RWPE2 (cell line): ENCODE measurements at regions not wholly inside any gene's neighbourhood (a gene's known extent, or its start where the extent isn't known, plus 50 kb on each side); places are given as distances from the start of the nearest gene placed in this dataset.

Experiments
- ATAC-seq: fragments of 200-7000 bp; cut with Tn5 transposase; 3 replicates; pipeline ENCODE4 v1.9.1; 2021; ENCODE audit warnings: low read depth
- DNase-seq: peaks from one replicate; pipeline ENCODE4 v3.0.0-alpha.2; 2020; ENCODE audit warnings: low spot score
- H3K27ac ChIP-seq: fragments of 450-650 bp; 2 replicates; pipeline ENCODE4 v1.5.1; 2017; ENCODE audit warnings: mild to moderate bottlenecking; ENCODE audit not compliant: poor library complexity, severe bottlenecking
- H3K27me3 ChIP-seq: fragments of 250-450 bp; sonication (Bioruptor Pico); 2 replicates; pipeline ENCODE4 v1.5.1; 2021; ENCODE audit warnings: mild to moderate bottlenecking, moderate library complexity; ENCODE audit not compliant: insufficient read depth, poor library complexity, severe bottlenecking
- H3K36me3 ChIP-seq: fragments of 250-450 bp; sonication (Bioruptor Pico); 2 replicates; pipeline ENCODE4 v1.5.1; 2020; ENCODE audit warnings: low read depth, mild to moderate bottlenecking, moderate library complexity
- H3K4me1 ChIP-seq: fragments of 250-450 bp; sonication (Bioruptor Pico); 2 replicates; pipeline ENCODE4 v1.5.1; 2021; ENCODE audit warnings: mild to moderate bottlenecking, moderate library complexity; ENCODE audit not compliant: insufficient read depth, poor library complexity, severe bottlenecking
- H3K4me3 ChIP-seq: fragments of 250-450 bp; sonication (Bioruptor Pico); 2 replicates; pipeline ENCODE4 v1.5.1; 2021; ENCODE audit warnings: mild to moderate bottlenecking, moderate library complexity; ENCODE audit not compliant: severe bottlenecking
- H3K9me3 ChIP-seq: fragments of 250-450 bp; sonication (Bioruptor Pico); 2 replicates; pipeline ENCODE4 v1.5.1; 2021; ENCODE audit warnings: mild to moderate bottlenecking, moderate library complexity; ENCODE audit not compliant: severe bottlenecking
- TF ChIP-seq, protein P1 (sequence below): fragments of 450-650 bp; IDR thresholded peaks from one replicate; pipeline ENCODE4 v1.5.1; 2017; ENCODE audit warnings: mild to moderate bottlenecking, moderate library complexity; ENCODE audit not compliant: poor library complexity, severe bottlenecking

DNA sequence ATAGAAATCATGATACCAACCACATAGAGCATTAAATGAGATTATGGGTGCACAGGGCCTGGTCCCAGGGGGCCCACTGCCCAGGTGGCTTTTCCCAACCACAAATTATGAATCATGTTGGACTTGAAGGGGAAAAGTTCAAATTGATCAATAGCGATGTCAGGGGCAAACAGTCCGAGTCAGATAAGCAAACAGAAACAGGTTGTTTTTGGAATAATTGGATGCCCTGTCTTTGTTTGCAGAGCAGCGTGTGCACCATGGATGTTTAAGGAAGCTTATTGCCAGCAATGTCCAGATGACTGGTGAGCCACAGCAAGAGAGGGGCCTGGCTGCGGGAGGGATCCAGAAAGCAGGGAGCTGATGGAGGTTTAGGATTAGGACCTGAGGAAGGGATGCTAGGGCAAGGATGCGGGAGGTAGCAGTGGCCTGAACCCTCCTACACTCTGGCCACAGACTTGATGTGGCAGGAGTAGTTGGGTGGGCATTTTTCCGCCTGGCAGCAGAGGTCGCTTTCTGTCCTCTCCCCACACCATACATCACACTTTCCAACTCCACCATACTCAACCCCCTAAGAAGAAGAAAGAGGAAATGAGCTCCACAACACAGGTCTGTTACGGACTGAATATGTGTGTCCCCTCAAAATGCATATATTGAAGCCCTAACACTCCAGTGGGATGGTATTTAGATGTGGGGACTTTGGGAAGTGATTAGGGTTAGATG, 266.4 kb upstream of the RPL38 start:
- no peaks in the 10 kb centered on the region for H3K4me1 ChIP-seq
- H3K9me3 ChIP-seq = no peaks in the 10 kb centered on the region
- TF ChIP-seq, protein P1, sequence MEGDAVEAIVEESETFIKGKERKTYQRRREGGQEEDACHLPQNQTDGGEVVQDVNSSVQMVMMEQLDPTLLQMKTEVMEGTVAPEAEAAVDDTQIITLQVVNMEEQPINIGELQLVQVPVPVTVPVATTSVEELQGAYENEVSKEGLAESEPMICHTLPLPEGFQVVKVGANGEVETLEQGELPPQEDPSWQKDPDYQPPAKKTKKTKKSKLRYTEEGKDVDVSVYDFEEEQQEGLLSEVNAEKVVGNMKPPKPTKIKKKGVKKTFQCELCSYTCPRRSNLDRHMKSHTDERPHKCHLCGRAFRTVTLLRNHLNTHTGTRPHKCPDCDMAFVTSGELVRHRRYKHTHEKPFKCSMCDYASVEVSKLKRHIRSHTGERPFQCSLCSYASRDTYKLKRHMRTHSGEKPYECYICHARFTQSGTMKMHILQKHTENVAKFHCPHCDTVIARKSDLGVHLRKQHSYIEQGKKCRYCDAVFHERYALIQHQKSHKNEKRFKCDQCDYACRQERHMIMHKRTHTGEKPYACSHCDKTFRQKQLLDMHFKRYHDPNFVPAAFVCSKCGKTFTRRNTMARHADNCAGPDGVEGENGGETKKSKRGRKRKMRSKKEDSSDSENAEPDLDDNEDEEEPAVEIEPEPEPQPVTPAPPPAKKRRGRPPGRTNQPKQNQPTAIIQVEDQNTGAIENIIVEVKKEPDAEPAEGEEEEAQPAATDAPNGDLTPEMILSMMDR = no peak
- no peak for ATAC-seq
- no peak for DNase-seq
- H3K27ac ChIP-seq = no peak overlapping the region
- H3K4me3 ChIP-seq = no peak overlapping the region
- H3K27me3 ChIP-seq = peaks cover 12% of the 10 kb centered on the region
- H3K36me3 ChIP-seq = no peaks in the 10 kb centered on the region

DNA sequence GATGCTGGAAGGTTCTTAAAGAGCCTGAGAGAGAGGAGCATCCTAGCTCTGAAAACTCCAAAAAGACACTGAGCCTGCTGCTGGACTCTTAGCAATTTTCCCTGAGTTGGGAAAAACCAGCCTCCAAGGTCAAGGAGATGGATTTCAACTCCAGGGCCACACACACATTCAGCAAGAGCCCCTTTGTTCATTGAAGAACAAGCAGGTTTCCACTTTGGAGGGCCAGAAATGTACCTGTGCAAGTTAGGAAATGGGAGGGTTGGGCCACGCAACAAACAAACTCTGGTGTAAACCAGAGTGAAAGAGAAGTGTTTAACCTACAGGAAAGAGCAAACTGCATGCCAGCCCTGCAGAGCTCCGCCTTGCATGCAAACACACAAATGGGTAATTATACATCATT, 264.8 kb upstream of the RPL38 start:
- H3K36me3 ChIP-seq = no peaks in the 10 kb centered on the region
- no peak overlapping the region for H3K4me3 ChIP-seq
- no peak for ATAC-seq
- no peak overlapping the region for H3K27ac ChIP-seq
- TF ChIP-seq, protein P1 = no peak
- DNase-seq = no peak
- H3K9me3 ChIP-seq = no peaks in the 10 kb centered on the region
- peaks cover 12% of the 10 kb centered on the region for H3K27me3 ChIP-seq
- no peaks in the 10 kb centered on the region for H3K4me1 ChIP-seq

DNA sequence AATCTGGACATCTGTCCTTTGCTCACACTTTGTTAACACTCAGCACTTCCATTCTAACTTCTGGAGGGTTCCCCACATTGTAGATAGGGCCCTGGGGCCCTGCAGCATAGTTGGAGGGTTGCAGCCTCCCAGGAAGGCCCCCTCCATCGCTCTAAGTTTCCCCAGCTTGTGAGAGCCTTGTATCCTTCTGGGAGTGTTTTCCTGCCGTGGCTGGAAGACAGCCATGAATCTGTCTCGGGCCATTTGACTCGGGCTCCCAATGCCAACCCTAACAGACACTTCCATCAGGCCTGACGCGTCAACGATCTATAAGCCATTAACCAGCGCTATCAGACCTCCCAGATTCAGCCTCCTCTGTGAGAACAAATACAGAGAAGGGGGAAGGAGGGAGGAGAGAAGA, 263.7 kb upstream of the RPL38 start:
- TF ChIP-seq, protein P1 = no peak
- no peak for DNase-seq

DNA sequence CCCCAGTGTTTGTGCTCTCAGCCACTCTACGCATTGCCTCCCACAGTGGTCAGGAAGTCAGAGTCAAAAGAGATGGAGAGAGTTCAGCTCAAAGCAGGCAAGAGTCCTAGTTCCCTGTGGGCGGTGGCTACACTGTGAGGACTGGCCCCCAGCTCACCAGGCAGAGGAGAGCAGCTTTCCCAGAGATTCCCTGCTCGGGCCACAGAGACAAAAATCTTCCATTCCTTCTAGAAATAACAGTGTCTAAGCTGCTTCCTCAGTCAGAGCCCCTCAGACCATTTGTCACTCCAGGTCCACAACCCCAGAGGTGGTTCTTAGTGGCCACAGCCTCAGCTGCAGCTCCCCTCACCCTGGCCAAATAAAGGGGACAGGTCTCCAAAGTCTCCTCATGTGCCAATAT, 263.0 kb upstream of the RPL38 start:
- no peaks in the 10 kb centered on the region for H3K9me3 ChIP-seq
- peaks cover 12% of the 10 kb centered on the region for H3K27me3 ChIP-seq
- no peak for DNase-seq
- no peak for ATAC-seq
- no peaks in the 10 kb centered on the region for H3K36me3 ChIP-seq
- no peak overlapping the region for H3K27ac ChIP-seq
- no peak overlapping the region for H3K4me3 ChIP-seq
- no peaks in the 10 kb centered on the region for H3K4me1 ChIP-seq
- TF ChIP-seq, protein P1 = no peak

More for the DNA sequence above, 263.7 kb upstream of the RPL38 start:
- ATAC-seq = no peak
- Histone ChIP-seq H3K36me3 (no peaks in the 10 kb centered on the region), H3K4me1 (no peaks in the 10 kb centered on the region), H3K27ac (no peak overlapping the region), H3K9me3 (no peaks in the 10 kb centered on the region), H3K4me3 (no peak overlapping the region), H3K27me3 (peaks cover 12% of the 10 kb centered on the region)

DNA sequence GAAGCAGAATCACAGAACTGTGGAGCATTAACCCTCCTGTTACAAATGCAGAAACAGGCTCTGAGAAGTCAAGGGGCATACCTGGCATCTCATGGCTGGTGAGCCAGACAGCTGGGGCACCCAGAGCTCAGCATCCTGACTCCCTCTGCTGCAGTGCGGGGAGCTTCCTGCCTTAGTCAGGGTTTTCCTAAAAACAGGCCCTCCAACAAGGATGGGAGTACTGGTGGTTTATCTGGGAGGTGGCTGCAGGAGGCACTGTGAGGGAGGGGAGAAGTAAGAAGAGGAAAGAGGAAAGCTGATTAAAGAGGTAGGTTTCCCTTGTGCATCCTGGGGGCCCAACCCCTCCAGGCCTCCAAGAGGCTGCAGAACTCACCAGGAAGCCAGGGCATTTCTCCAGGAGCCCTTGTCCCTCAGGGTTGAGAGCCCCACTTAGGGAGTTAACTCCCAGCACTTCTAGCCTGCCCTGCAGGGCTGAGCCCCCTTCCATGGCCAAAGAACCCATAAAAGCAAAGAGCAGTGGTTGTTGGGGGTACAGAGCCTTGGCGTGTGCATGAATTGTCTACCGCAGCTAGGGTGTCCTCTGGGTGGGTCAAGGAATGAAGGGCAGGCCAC, 261.5 kb upstream of the RPL38 start:
- Histone ChIP-seq H3K36me3 (no peaks in the 10 kb centered on the region), H3K27me3 (peaks cover 12% of the 10 kb centered on the region), H3K27ac (no peak overlapping the region), H3K4me1 (no peaks in the 10 kb centered on the region), H3K4me3 (no peak overlapping the region), H3K9me3 (no peaks in the 10 kb centered on the region)
- DNase-seq = no peak
- no peak for ATAC-seq
- TF ChIP-seq, protein P1 = no peak
